SK-N-SH treated with all-trans-retinoic acid at 6 μM for 48 hours (cell line): ENCODE measurements at regions not wholly inside any gene's neighbourhood (a gene's known extent, or its start where the extent isn't known, plus 50 kb on each side); places are given as distances from the start of the nearest gene placed in this dataset.

ENCODE experiments used
- ATAC-seq: fragments of 200-7000 bp; cut with Tn5 transposase; 3 replicates; pipeline ENCODE4 v1.9.1; 2020; ENCODE audit warnings: mild to moderate bottlenecking, moderate library complexity
- ARNTL ChIP-seq: fragments of 450-650 bp; formaldehyde crosslinking; IDR thresholded peaks from 2 replicates; pipeline ENCODE4 v1.5.0; 2020; ENCODE audit warnings: low read depth, mild to moderate bottlenecking, moderate library complexity, borderline replicate concordance
- BACH2 ChIP-seq: fragments of 250-450 bp; sonication (Bioruptor Pico); IDR thresholded peaks from 2 replicates; pipeline ENCODE4 v1.9.0; 2021; ENCODE audit warnings: mild to moderate bottlenecking, borderline replicate concordance
- CREB5 ChIP-seq: fragments of 250-450 bp; sonication (Bioruptor Pico); IDR thresholded peaks from 2 replicates; pipeline ENCODE4 v1.5.1; 2020; ENCODE audit warnings: low read depth, mild to moderate bottlenecking, moderate library complexity
- CSDC2 ChIP-seq: fragments of 250-450 bp; sonication (Bioruptor Pico); IDR thresholded peaks from 2 replicates; pipeline ENCODE4 v1.5.0; 2020; ENCODE audit warnings: mild to moderate bottlenecking, moderate library complexity
- GLIS3 ChIP-seq: fragments of 250-450 bp; sonication (Bioruptor Pico); IDR thresholded peaks from 2 replicates; pipeline ENCODE4 v1.5.0; 2020; ENCODE audit warnings: mild to moderate bottlenecking, moderate library complexity
- ISL1 ChIP-seq: fragments of 250-450 bp; sonication (Bioruptor Pico); IDR thresholded peaks from 2 replicates; pipeline ENCODE4 v2.1.2; 2022; ENCODE audit warnings: mild to moderate bottlenecking, moderate library complexity
- PPARA ChIP-seq: fragments of 250-450 bp; sonication (Bioruptor Pico); IDR thresholded peaks from 2 replicates; pipeline ENCODE4 v1.5.0; 2020; ENCODE audit warnings: mild to moderate bottlenecking, borderline replicate concordance
- RARB ChIP-seq: fragments of 250-450 bp; sonication (Bioruptor Pico); IDR thresholded peaks from 2 replicates; pipeline ENCODE4 v1.8.0; 2021; ENCODE audit warnings: mild to moderate bottlenecking, moderate library complexity
- SNAI2 ChIP-seq: fragments of 250-450 bp; sonication (Bioruptor Pico); IDR thresholded peaks from 2 replicates; pipeline ENCODE4 v1.5.0; 2020; ENCODE audit warnings: mild to moderate bottlenecking, moderate library complexity
- TCF4 ChIP-seq: fragments of 250-450 bp; sonication (Bioruptor Pico); IDR thresholded peaks from 2 replicates; pipeline ENCODE4 v1.8.0; 2021; ENCODE audit warnings: mild to moderate bottlenecking, moderate library complexity, borderline replicate concordance
- TOX ChIP-seq: fragments of 250-450 bp; sonication (Bioruptor Pico); IDR thresholded peaks from 2 replicates; pipeline ENCODE4 v1.8.0; 2021; ENCODE audit warnings: mild to moderate bottlenecking, moderate library complexity, borderline replicate concordance
- ZC3H10 ChIP-seq: fragments of 250-450 bp; sonication (Bioruptor Pico); IDR thresholded peaks from 2 replicates; pipeline ENCODE4 v1.5.1; 2021; ENCODE audit warnings: mild to moderate bottlenecking, moderate library complexity
- ZFP3 ChIP-seq: fragments of 250-450 bp; sonication (Bioruptor Pico); IDR thresholded peaks from 2 replicates; pipeline ENCODE4 v1.5.0; 2020; ENCODE audit warnings: mild to moderate bottlenecking, moderate library complexity
- ZFP30 ChIP-seq: fragments of 450-650 bp; formaldehyde crosslinking; IDR thresholded peaks from 2 replicates; pipeline ENCODE4 v1.5.0; 2022; ENCODE audit warnings: mild to moderate bottlenecking, moderate library complexity
- ZNF565 ChIP-seq: fragments of 450-650 bp; formaldehyde crosslinking; conservative IDR thresholded peaks from 2 replicates; pipeline ENCODE4 v1.5.0; 2020; ENCODE audit warnings: low read depth, mild to moderate bottlenecking, moderate library complexity
- ZNF70 ChIP-seq: fragments of 450-650 bp; formaldehyde crosslinking; IDR thresholded peaks from 2 replicates; pipeline ENCODE4 v1.5.0; 2020; ENCODE audit warnings: mild to moderate bottlenecking, moderate library complexity
- TF ChIP-seq, protein P1 (sequence below): fragments of 250-450 bp; sonication (Bioruptor Pico); IDR thresholded peaks from 2 replicates; pipeline ENCODE4 v1.5.0; 2020; ENCODE audit warnings: mild to moderate bottlenecking, moderate library complexity
- TF ChIP-seq, protein P2 (sequence below): fragments of 250-450 bp; sonication (Bioruptor Pico); IDR thresholded peaks from 2 replicates; pipeline ENCODE4 v1.5.1; 2021; ENCODE audit warnings: mild to moderate bottlenecking, moderate library complexity
- TF ChIP-seq, protein P3 (sequence below): fragments of 250-450 bp; sonication (Bioruptor Pico); IDR thresholded peaks from 2 replicates; pipeline ENCODE4 v1.8.0; 2021; ENCODE audit warnings: low read depth, mild to moderate bottlenecking, moderate library complexity, borderline replicate concordance
- TF ChIP-seq, protein P4 (sequence below): fragments of 250-450 bp; sonication (Bioruptor Pico); IDR thresholded peaks from 2 replicates; pipeline ENCODE4 v1.8.0; 2020; ENCODE audit warnings: mild to moderate bottlenecking, moderate library complexity, borderline replicate concordance

DNA sequence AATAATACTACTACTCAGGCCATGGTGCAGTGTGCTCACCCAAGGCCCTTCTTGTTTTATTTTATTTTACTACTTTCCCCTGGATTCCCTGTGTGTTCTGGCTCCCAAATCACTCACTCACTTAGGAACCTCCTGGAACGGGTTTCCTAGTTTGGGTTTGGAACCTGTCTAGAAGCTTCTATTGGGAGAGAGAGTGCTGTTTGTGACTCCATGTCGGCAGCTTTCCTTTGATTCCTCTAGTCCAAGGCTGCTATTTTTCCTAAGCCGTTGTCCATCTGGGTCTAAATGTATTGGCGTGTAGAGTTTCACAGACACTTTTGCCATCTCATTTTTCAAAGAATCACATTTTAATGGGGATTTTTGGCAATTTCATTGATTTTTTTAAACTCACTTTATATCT, 70.8 kb downstream of the FOXA2 start:
- ATAC-seq, result no peak
- TF ChIP-seq BACH2 (CRISPR knock-in tag) (no peak), SNAI2 (no peak), ZNF70 (CRISPR knock-in tag) (no peak), PPARA (CRISPR knock-in tag) (no peak), RARB (no peak), ZNF565 (CRISPR knock-in tag) (no peak), ISL1 (CRISPR knock-in tag) (no peak), ARNTL (CRISPR knock-in tag) (no peak), ZFP3 (CRISPR knock-in tag) (no peak), CSDC2 (CRISPR knock-in tag) (no peak), ZFP30 (CRISPR knock-in tag) (no peak), GLIS3 (CRISPR knock-in tag) (no peak), CREB5 (no peak), TOX (no peak), TCF4 (no peak), ZC3H10 (no peak)
- TF ChIP-seq, protein P1, sequence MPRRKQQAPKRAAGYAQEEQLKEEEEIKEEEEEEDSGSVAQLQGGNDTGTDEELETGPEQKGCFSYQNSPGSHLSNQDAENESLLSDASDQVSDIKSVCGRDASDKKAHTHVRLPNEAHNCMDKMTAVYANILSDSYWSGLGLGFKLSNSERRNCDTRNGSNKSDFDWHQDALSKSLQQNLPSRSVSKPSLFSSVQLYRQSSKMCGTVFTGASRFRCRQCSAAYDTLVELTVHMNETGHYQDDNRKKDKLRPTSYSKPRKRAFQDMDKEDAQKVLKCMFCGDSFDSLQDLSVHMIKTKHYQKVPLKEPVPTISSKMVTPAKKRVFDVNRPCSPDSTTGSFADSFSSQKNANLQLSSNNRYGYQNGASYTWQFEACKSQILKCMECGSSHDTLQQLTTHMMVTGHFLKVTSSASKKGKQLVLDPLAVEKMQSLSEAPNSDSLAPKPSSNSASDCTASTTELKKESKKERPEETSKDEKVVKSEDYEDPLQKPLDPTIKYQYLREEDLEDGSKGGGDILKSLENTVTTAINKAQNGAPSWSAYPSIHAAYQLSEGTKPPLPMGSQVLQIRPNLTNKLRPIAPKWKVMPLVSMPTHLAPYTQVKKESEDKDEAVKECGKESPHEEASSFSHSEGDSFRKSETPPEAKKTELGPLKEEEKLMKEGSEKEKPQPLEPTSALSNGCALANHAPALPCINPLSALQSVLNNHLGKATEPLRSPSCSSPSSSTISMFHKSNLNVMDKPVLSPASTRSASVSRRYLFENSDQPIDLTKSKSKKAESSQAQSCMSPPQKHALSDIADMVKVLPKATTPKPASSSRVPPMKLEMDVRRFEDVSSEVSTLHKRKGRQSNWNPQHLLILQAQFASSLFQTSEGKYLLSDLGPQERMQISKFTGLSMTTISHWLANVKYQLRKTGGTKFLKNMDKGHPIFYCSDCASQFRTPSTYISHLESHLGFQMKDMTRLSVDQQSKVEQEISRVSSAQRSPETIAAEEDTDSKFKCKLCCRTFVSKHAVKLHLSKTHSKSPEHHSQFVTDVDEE (CRISPR knock-in tag), result no peak
- TF ChIP-seq, protein P2, sequence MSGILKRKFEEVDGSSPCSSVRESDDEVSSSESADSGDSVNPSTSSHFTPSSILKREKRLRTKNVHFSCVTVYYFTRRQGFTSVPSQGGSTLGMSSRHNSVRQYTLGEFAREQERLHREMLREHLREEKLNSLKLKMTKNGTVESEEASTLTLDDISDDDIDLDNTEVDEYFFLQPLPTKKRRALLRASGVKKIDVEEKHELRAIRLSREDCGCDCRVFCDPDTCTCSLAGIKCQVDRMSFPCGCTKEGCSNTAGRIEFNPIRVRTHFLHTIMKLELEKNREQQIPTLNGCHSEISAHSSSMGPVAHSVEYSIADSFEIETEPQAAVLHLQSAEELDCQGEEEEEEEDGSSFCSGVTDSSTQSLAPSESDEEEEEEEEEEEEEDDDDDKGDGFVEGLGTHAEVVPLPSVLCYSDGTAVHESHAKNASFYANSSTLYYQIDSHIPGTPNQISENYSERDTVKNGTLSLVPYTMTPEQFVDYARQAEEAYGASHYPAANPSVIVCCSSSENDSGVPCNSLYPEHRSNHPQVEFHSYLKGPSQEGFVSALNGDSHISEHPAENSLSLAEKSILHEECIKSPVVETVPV (CRISPR knock-in tag), result no peak
- TF ChIP-seq, protein P3, sequence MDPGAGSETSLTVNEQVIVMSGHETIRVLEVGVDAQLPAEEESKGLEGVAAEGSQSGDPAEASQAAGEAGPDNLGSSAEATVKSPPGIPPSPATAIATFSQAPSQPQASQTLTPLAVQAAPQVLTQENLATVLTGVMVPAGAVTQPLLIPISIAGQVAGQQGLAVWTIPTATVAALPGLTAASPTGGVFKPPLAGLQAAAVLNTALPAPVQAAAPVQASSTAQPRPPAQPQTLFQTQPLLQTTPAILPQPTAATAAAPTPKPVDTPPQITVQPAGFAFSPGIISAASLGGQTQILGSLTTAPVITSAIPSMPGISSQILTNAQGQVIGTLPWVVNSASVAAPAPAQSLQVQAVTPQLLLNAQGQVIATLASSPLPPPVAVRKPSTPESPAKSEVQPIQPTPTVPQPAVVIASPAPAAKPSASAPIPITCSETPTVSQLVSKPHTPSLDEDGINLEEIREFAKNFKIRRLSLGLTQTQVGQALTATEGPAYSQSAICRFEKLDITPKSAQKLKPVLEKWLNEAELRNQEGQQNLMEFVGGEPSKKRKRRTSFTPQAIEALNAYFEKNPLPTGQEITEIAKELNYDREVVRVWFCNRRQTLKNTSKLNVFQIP (CRISPR knock-in tag), result no peak
- TF ChIP-seq, protein P4, sequence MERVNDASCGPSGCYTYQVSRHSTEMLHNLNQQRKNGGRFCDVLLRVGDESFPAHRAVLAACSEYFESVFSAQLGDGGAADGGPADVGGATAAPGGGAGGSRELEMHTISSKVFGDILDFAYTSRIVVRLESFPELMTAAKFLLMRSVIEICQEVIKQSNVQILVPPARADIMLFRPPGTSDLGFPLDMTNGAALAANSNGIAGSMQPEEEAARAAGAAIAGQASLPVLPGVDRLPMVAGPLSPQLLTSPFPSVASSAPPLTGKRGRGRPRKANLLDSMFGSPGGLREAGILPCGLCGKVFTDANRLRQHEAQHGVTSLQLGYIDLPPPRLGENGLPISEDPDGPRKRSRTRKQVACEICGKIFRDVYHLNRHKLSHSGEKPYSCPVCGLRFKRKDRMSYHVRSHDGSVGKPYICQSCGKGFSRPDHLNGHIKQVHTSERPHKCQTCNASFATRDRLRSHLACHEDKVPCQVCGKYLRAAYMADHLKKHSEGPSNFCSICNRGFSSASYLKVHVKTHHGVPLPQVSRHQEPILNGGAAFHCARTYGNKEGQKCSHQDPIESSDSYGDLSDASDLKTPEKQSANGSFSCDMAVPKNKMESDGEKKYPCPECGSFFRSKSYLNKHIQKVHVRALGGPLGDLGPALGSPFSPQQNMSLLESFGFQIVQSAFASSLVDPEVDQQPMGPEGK (CRISPR knock-in tag), result no peak

GRCh38 chr20:22512911-22513489, 71.4 kb downstream of the FOXA2 start:
- ATAC-seq, result no peak
- TF ChIP-seq SNAI2 (no peak), ZNF70 (CRISPR knock-in tag) (no peak), CSDC2 (CRISPR knock-in tag) (no peak), ARNTL (CRISPR knock-in tag) (no peak), ZNF565 (CRISPR knock-in tag) (no peak), ISL1 (CRISPR knock-in tag) (no peak), GLIS3 (CRISPR knock-in tag) (no peak), RARB (no peak)
